ENCODE measurements at regions not wholly inside any gene's neighbourhood (a gene's known extent, or its start where the extent isn't known, plus 50 kb on each side); places are given as distances from the start of the nearest gene placed in this dataset.

- TF ChIP-seq CTCF (IDR thresholded peaks at IDR 0.05) (no peak), EP300 (IDR thresholded peaks at IDR 0.05) (no peak), POLR2A (IDR thresholded peaks at IDR 0.05) (no peak)
Measured at GRCh38 chr20:63112491-63113219, 103.3 kb downstream of the YTHDF1 start.
